ENCODE measurements at regions not wholly inside any gene's neighbourhood (a gene's known extent, or its start where the extent isn't known, plus 50 kb on each side); places are given as distances from the start of the nearest gene placed in this dataset.

DNA sequence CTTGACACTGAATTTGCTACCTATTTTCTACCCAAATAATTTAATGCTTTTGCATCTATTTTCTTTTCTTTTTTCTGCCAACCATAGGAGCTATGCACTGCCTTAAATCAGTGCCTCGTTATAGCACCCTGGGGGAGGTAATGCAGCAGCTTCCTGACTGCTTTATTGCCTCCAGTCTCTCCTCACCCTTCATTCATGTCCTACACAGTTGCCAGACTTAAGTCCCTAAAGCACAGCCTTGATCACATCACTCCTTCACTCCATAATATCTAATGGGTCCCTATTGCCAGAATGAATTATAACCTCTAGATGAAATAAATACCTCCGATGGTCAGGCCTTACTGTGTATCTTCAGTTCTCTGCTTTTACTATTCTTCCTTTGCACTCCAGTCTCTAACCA is 211.2 kb upstream of the GLRA1 start:
- TF ChIP-seq, protein P1, sequence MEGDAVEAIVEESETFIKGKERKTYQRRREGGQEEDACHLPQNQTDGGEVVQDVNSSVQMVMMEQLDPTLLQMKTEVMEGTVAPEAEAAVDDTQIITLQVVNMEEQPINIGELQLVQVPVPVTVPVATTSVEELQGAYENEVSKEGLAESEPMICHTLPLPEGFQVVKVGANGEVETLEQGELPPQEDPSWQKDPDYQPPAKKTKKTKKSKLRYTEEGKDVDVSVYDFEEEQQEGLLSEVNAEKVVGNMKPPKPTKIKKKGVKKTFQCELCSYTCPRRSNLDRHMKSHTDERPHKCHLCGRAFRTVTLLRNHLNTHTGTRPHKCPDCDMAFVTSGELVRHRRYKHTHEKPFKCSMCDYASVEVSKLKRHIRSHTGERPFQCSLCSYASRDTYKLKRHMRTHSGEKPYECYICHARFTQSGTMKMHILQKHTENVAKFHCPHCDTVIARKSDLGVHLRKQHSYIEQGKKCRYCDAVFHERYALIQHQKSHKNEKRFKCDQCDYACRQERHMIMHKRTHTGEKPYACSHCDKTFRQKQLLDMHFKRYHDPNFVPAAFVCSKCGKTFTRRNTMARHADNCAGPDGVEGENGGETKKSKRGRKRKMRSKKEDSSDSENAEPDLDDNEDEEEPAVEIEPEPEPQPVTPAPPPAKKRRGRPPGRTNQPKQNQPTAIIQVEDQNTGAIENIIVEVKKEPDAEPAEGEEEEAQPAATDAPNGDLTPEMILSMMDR (IDR thresholded peaks at IDR 0.05): no peak
- no peak for TF ChIP-seq POLR2A (IDR thresholded peaks at IDR 0.05)

Data from esophagus squamous epithelium (tissue), 4 donors.